Upper lobe of left lung (tissue), 4 donors: ENCODE measurements at regions not wholly inside any gene's neighbourhood (a gene's known extent, or its start where the extent isn't known, plus 50 kb on each side); places are given as distances from the start of the nearest gene placed in this dataset.

Source experiments
- POLR2A ChIP-seq, 4 donors: fragments of 450-650 bp; IDR thresholded peaks; one replicate each; pipeline ENCODE4 v1.5.1; 2016 to 2017; ENCODE audit warnings: antibody characterized with exemption in 4 of 4, mild to moderate bottlenecking in 2 of 4
- TF ChIP-seq, protein P1 (sequence below), 6 experiments: fragments of 450-650 bp in 4 of 6; fragments of 200-600 bp in 2 of 6; sonication (generic) in 2 of 6; IDR thresholded peaks; one replicate each; pipeline ENCODE4 v1.5.1; 2016 to 2019; ENCODE audit warnings: antibody characterized with exemption in 6 of 6

DNA sequence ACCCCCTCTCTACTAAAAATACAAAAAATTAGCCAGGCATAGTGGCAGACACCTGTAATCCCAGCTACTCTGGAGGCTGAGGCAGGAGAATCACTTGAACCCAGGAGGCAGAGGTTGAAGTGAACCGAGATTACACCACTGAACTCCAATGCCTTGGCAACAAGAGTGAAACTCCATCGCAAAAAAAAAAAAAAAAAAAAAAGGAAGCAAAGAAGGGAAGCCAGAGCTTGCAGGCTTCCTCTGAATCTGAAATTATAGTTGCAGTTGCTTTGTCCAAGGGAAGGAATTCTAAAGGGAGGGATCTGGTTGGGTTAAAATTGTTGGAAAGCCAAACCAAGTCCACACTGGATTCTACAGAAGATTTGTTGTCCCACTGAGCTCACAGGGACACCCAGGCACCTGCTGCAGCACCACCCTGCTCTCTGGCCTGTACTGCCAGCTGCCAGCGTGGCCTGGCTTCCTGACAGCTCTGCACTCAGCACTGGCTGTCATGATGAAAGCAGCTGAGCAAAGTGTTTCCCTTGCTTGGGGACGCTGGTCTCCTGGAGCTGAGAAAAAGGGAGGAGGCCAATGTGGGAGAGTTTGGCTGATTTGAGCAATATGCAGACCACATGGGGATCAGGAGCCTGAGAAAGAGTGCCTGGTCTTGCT, 88.8 kb upstream of the HES1 start:
- TF ChIP-seq, protein P1, sequence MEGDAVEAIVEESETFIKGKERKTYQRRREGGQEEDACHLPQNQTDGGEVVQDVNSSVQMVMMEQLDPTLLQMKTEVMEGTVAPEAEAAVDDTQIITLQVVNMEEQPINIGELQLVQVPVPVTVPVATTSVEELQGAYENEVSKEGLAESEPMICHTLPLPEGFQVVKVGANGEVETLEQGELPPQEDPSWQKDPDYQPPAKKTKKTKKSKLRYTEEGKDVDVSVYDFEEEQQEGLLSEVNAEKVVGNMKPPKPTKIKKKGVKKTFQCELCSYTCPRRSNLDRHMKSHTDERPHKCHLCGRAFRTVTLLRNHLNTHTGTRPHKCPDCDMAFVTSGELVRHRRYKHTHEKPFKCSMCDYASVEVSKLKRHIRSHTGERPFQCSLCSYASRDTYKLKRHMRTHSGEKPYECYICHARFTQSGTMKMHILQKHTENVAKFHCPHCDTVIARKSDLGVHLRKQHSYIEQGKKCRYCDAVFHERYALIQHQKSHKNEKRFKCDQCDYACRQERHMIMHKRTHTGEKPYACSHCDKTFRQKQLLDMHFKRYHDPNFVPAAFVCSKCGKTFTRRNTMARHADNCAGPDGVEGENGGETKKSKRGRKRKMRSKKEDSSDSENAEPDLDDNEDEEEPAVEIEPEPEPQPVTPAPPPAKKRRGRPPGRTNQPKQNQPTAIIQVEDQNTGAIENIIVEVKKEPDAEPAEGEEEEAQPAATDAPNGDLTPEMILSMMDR (IDR thresholded peaks at IDR 0.05), result no peak
- no peak for TF ChIP-seq POLR2A (IDR thresholded peaks at IDR 0.05)
